HK-2 (cell line): ENCODE measurements at regions not wholly inside any gene's neighbourhood (a gene's known extent, or its start where the extent isn't known, plus 50 kb on each side); places are given as distances from the start of the nearest gene placed in this dataset.

Experiments
- DNase-seq: peaks from one replicate; pipeline ENCODE4 v3.0.0-alpha.2; 2018; ENCODE audit not compliant: unreplicated experiment

- no peak for DNase-seq
Observed at GRCh38 chr10:113967126-113967525, 76.5 kb upstream of the ADRB1 start.

DNA sequence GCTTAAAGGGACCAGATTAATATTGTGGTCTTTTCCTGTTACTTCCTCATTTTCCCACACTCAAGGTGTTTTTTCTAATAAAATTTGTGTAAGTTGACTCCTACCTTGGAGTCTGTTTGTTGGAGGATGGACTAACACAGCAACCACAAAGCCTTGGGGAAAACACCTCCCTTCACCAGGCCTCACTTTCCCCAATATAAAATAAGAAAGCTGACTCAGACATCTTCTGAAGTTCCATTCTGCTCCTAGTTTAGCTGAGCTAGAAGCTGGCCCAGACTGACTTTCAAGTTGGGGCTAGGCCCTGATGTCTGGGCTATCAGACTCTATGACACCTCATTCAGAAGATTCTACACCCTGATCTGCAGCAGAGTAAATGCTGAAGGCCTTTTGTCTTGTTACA, 73.0 kb upstream of the ADRB1 start:
- DNase-seq = no peak

DNA sequence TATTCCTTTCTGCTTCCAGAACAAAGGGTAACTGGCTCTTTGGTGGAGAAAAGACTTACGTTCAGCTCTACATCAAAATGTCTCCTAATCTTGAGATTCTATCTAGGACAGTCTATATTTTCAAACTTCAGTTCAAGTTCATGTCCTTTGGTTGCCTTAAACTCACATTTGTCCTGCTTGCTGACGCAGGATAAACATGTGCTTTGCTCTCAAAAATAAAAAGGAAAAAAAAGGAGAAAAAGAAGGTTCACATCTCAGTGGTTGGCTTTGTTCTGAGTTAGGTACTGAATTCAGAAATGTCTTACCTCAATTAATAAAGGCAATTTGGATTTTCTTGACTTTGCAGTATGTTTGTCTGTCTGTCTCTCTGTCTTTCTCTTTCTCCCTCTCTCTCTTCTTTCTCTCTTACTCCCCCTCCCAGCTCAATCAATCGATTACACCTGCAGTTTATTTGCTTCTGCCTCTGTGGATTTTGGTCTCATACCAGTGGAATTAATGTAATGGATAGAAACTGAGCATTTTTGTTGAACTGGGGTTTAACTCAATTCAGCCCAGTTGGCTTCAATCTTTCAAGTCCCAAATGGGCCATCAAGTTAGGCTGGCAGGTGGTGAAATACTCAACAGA, 72.2 kb upstream of the ADRB1 start:
- no peak for DNase-seq

DNA sequence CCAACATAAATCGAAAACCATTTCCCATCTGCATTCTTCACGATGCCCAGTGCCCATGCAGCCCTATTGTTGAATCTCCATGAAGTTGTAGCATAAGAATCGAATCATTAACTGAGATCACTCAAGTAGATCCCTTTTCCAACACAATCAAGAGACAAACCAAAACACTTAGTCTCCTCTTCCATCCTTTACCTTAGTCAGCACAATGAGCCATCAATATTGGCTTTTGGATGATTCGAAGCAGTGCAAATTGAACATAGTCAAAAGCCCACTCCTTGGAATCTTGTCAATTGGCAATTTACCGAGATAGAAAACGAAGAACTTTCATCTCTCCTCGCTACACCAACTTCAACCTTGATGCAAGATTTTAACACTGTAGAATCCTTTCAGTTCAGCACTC, 66.5 kb upstream of the ADRB1 start:
- DNase-seq = no peak

DNA sequence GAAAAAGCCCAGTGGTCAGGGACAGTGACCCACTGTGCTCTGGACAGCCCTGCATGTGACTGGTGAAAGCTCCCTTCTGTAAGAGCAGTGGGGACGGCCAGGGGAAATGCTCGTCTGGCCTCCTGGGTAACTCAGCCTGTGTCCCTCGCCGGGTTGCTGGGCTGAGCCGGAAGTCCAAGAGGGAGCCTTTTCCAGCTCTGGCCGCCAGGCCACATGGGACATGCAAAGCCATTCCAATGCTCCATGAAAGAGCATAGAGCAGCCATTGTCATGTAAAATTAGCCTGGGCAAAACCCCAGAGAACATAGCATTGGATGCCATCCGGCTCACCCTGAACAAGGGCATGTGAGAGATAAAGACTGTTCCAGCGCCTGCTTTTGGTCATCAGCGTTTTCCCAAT, 64.9 kb upstream of the ADRB1 start:
- DNase-seq = no peak

DNA sequence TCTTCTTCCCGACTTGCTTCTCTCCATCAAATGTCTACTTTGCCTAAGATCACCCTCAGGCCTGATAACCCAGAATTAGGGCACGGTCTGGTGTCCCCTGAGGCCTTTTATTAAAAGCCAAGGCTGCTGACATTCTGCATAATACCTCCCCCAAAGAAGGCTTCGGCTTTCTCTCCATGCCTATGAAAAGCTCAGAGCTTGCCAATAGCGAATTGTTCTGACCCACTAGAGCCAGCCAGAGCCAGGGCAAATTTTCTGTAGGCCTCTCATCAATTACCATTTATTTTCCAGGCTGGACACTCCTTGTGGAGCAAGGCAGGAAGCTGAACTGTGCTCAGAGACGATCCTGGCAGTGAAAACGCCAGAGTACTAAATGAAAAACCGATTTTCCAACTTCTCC, 64.3 kb upstream of the ADRB1 start:
- no peak for DNase-seq

- no peak for DNase-seq
Observed at GRCh38 chr10:113980408-113981087, 63.1 kb upstream of the ADRB1 start.

- no peak for DNase-seq
Observed at GRCh38 chr10:113982296-113982695, 61.4 kb upstream of the ADRB1 start.

DNA sequence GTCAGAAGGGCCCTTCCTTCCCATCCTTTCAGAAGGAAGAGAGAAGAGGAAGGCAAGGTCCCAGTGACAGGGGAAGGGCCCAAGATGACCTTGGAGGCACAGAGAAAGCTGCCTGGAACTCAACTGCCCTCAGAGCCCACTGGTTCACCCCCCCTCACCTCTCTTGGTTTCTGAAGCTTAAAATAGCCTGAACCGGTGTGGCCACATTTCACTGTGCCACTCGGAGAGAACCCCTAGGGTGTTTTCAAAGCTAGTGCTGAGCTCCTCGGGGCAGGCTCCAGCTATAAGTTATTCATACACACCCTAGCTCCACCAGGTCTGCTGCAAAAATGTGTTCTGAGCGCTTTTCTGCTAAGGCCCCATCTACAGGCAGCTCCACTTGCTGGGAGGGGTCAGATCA, 60.9 kb upstream of the ADRB1 start:
- DNase-seq = no peak

DNA sequence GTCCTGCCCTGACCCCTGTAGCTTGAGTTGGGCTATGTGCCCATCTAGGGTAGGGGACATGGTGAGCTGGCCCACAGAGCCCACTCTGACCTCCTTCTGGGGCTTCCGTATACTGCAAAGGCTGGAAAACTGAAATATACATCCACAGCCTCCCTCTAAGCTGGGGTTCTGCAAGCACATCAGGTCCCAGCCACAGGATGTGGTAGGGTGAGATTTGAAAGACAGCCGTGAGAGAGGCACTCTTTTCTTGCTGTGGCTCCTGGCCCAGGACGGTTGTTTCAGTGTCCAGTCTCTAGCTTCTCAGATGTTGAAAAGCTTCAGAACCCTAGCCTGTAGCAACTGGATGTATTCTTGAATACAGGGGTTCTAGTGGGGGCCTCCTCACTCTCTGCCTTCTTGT, 60.1 kb upstream of the ADRB1 start:
- no peak for DNase-seq

DNA sequence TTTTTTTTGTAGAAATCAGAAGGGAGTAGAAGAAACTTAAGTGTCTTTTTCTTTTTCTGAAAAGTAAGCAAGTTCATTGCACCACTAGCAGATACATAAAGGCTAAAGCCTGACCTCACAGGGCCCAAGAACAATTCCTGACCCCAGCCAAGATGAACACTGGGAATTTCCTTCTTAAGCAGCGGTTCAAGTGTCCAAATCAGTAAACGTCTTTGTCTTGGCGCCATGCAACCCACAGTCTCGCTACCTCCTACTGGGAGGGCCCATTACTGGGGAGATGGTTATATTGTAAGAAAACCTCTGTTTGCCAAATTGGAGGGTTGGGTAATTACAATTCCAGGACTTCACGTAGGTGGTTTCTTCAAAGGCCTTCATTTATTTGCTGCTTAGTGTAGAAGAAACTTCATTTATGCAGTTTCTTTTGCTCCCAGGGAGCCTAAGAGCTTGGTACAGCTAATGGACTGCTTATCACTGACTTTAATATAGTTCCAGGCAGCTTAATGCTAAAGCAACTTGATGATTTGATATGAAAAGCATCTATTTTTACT, 58.3 kb upstream of the ADRB1 start:
- DNase-seq = no peak

- DNase-seq = no peak
Observed at GRCh38 chr10:113986316-113986715, 57.4 kb upstream of the ADRB1 start.

GRCh38 chr10:113987156-113987555, 56.5 kb upstream of the ADRB1 start:
- DNase-seq = no peak

GRCh38 chr10:113987805-113988204, 55.9 kb upstream of the ADRB1 start:
- no peak for DNase-seq

DNA sequence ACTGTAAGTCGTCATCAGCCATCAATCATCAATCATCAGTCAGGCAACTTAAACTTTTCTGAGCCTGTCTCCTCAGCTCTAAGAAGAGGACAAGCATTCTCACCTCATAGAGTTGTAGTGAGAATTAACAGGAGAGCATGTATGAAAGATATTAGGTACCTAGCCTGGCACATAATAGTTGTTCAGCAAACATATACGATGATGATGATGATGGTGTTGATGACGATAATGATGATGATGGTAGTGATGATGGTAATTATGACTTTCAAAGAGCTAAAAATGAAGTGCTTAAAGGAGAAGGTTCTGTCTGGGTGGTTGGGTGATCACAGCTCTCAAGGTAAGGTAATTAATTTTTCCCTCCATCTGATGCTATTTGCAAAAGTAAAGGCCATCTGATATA, 55.1 kb upstream of the ADRB1 start:
- DNase-seq = no peak

GRCh38 chr10:113991091-113991860, 52.4 kb upstream of the ADRB1 start:
- DNase-seq = peak; percentile 64

- DNase-seq = no peak
Observed at GRCh38 chr10:113992471-113993011, 51.1 kb upstream of the ADRB1 start.

GRCh38 chr10:113993489-113993991, 50.1 kb upstream of the ADRB1 start:
- no peak for DNase-seq
